Astrocyte (in vitro differentiated cells and primary cell): ENCODE measurements at regions not wholly inside any gene's neighbourhood (a gene's known extent, or its start where the extent isn't known, plus 50 kb on each side); places are given as distances from the start of the nearest gene placed in this dataset.
"Not testable (repeated sequence)": the region's sequence is repeated elsewhere in the genome, so short reads cannot be mapped to it uniquely, and the experiment has no call there.

Source experiments
- CTCF ChIP-seq: IDR thresholded peaks from 2 replicates; pipeline ENCODE4 v1.5.1; 2011; ENCODE audit warnings: low read depth, mild to moderate bottlenecking, inconsistent platforms, low read length, moderate library complexity; ENCODE audit not compliant: insufficient read depth
- EZH2 ChIP-seq: IDR thresholded peaks from 2 replicates; pipeline ENCODE4 v1.6.1; 2012; ENCODE audit warnings: mild to moderate bottlenecking, low read length, inconsistent platforms; ENCODE audit not compliant: insufficient read depth

- TF ChIP-seq CTCF, EZH2: not testable (repeated sequence)
These were observed 69.7 kb downstream of the CDRT15L2 start for GRCh38 chr17:20649097-20649767.
